ENCODE measurements at regions not wholly inside any gene's neighbourhood (a gene's known extent, or its start where the extent isn't known, plus 50 kb on each side); places are given as distances from the start of the nearest gene placed in this dataset.

- TF ChIP-seq SIN3A (IDR thresholded peaks at IDR 0.05; ENCODE audit: borderline replicate concordance, insufficient read depth, low read length) (no peak), FOXP2 (optimal IDR thresholded peaks at IDR 0.05; ENCODE audit: borderline replicate concordance, extremely low read depth, extremely low read length, insufficient read depth) (no peak), REST (IDR thresholded peaks at IDR 0.05; ENCODE audit: insufficient read depth in 1 of 2, low read depth in 2 of 2, low read length in 2 of 2) (no peak)
These were observed 413.8 kb upstream of the CDH4 start for GRCh38 chr20:60838297-60838696.

- TF ChIP-seq REST (IDR thresholded peaks at IDR 0.05; ENCODE audit: insufficient read depth in 1 of 2, low read depth in 2 of 2, low read length in 2 of 2) (no peak), SIN3A (IDR thresholded peaks at IDR 0.05; ENCODE audit: borderline replicate concordance, insufficient read depth, low read length) (no peak), FOXP2 (optimal IDR thresholded peaks at IDR 0.05; ENCODE audit: borderline replicate concordance, extremely low read depth, extremely low read length, insufficient read depth) (no peak), POLR2AphosphoS5 (IDR thresholded peaks at IDR 0.05; ENCODE audit: low read depth, low read length) (no peak), TAF1 (IDR thresholded peaks at IDR 0.05; ENCODE audit: borderline replicate concordance, insufficient read depth, low read length) (no peak)
These were observed 411.1 kb upstream of the CDH4 start for GRCh38 chr20:60840971-60841370.

DNA sequence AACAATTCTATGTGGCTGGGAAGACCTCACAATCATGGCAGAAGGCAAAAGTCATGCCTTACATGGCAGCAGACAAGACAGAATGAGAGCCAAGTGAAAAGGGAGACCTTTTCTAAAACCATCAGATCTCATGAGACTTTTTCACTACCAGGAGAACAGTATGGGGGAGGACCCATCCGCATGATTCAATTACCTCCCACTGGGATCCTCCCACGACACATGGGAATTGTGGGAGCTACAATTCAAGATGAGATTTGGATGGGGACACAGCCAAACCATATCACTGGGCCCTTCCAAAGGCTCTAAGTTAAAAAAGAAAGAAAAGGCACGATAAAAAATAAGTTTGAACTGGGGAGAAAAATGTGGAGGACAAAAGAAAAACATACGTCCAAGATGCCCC lies 406.9 kb upstream of the CDH4 start:
- TF ChIP-seq SIN3A (IDR thresholded peaks at IDR 0.05; ENCODE audit: borderline replicate concordance, insufficient read depth, low read length) (no peak), FOXP2 (optimal IDR thresholded peaks at IDR 0.05; ENCODE audit: borderline replicate concordance, extremely low read depth, extremely low read length, insufficient read depth) (no peak), REST (IDR thresholded peaks at IDR 0.05; ENCODE audit: insufficient read depth in 1 of 2, low read depth in 2 of 2, low read length in 2 of 2) (no peak), TAF1 (IDR thresholded peaks at IDR 0.05; ENCODE audit: borderline replicate concordance, insufficient read depth, low read length) (no peak), POLR2AphosphoS5 (IDR thresholded peaks at IDR 0.05; ENCODE audit: low read depth, low read length) (no peak)

- no peak for TF ChIP-seq TAF1 (IDR thresholded peaks at IDR 0.05; ENCODE audit: borderline replicate concordance, insufficient read depth, low read length)
- no peak for TF ChIP-seq POLR2AphosphoS5 (IDR thresholded peaks at IDR 0.05; ENCODE audit: low read depth, low read length)
- TF ChIP-seq FOXP2 (optimal IDR thresholded peaks at IDR 0.05; ENCODE audit: borderline replicate concordance, extremely low read depth, extremely low read length, insufficient read depth), result no peak
- TF ChIP-seq REST (IDR thresholded peaks at IDR 0.05; ENCODE audit: insufficient read depth in 1 of 2, low read depth in 2 of 2, low read length in 2 of 2), result no peak
- no peak for TF ChIP-seq SIN3A (IDR thresholded peaks at IDR 0.05; ENCODE audit: borderline replicate concordance, insufficient read depth, low read length)
These were observed 400.0 kb upstream of the CDH4 start for GRCh38 chr20:60851826-60852704.

All from PFSK-1 (cell line).